ENCODE measurements at regions not wholly inside any gene's neighbourhood (a gene's known extent, or its start where the extent isn't known, plus 50 kb on each side); places are given as distances from the start of the nearest gene placed in this dataset.

GRCh38 chr15:58355973-58356372 is 75.8 kb upstream of the LIPC start:
- no peak for TF ChIP-seq POLR2AphosphoS5 (IDR thresholded peaks at IDR 0.05)
- no peak for TF ChIP-seq POLR2A (IDR thresholded peaks at IDR 0.05)
- TF ChIP-seq, protein P1, sequence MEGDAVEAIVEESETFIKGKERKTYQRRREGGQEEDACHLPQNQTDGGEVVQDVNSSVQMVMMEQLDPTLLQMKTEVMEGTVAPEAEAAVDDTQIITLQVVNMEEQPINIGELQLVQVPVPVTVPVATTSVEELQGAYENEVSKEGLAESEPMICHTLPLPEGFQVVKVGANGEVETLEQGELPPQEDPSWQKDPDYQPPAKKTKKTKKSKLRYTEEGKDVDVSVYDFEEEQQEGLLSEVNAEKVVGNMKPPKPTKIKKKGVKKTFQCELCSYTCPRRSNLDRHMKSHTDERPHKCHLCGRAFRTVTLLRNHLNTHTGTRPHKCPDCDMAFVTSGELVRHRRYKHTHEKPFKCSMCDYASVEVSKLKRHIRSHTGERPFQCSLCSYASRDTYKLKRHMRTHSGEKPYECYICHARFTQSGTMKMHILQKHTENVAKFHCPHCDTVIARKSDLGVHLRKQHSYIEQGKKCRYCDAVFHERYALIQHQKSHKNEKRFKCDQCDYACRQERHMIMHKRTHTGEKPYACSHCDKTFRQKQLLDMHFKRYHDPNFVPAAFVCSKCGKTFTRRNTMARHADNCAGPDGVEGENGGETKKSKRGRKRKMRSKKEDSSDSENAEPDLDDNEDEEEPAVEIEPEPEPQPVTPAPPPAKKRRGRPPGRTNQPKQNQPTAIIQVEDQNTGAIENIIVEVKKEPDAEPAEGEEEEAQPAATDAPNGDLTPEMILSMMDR (IDR thresholded peaks at IDR 0.05) = no peak
- no peak for TF ChIP-seq EP300 (IDR thresholded peaks at IDR 0.05)
